AG08395 (cell line): ENCODE measurements at regions not wholly inside any gene's neighbourhood (a gene's known extent, or its start where the extent isn't known, plus 50 kb on each side); places are given as distances from the start of the nearest gene placed in this dataset.
"Not testable (repeated sequence)": the region's sequence is repeated elsewhere in the genome, so short reads cannot be mapped to it uniquely, and the experiment has no call there.

ENCODE experiments used
- DNase-seq: peaks from one replicate; pipeline ENCODE4 v3.0.0; 2012; ENCODE audit warnings: mixed read lengths, low spot score

DNA sequence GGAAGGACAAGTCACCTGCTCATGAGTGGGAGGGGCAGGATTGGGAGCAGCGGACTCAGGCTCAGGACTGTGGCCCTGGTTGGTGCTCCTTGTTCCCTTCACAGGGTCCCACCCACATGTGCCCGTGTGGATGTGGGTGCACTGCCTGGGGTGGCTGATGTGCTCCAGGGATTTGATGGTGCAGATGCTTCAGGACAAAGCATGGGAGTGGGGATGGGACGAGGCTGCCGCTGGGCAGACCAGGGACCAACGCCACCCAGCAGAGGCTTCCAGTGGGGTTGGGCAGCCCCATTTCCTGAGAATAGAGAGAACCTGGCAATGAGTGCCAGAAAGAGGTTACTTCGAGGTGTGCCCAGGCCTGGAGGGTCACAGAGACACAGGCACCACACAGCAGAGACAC lies 65.5 kb upstream of the IGLL5 start:
- DNase-seq = no peak

DNA sequence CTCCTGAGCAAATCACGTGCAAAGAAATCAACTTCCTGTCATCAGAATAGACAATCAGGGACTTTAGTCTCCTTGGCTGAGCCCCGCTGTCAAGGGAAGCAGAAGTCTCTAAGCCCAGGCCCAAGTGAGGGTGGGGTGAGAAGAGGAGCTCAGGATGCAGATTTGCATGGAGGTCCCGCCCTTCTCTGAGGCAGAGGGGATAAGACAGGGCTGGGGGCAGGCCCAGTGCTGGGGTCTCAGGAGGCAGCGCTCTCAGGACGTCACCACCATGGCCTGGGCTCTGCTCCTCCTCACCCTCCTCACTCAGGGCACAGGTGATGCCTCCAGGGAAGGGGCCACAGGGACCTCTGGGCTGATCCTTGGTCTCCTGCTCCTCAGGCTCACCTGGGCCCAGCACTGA lies 65.1 kb upstream of the IGLL5 start:
- not testable (repeated sequence) for DNase-seq

DNA sequence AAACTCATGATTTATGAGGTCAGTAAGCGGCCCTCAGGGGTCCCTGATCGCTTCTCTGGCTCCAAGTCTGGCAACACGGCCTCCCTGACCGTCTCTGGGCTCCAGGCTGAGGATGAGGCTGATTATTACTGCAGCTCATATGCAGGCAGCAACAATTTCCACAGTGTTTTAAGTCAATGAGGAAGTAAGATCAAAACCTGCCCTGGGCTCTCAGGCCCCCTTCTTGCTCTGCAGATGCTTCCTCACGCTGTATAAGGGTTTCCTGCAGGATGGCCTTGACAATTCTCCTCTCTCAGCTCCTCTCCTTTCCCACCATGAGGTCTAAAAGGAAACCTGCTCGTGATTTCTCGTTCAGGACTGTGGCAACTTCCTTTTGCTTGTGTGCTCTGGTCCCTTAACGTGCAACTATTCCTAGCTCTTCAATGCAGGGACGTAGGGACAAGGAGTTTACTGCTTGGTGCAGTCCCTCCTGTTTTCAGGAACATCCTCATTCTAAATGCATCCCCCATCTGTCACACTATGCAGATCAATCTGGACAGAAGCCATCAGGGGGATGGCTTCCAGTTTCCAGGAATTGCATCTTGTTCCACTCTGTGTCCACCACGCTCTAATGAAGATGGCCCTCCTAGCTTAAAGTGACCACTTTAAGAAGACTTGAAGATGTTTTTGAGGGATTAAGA lies 64.3 kb upstream of the IGLL5 start:
- DNase-seq = no peak

DNA sequence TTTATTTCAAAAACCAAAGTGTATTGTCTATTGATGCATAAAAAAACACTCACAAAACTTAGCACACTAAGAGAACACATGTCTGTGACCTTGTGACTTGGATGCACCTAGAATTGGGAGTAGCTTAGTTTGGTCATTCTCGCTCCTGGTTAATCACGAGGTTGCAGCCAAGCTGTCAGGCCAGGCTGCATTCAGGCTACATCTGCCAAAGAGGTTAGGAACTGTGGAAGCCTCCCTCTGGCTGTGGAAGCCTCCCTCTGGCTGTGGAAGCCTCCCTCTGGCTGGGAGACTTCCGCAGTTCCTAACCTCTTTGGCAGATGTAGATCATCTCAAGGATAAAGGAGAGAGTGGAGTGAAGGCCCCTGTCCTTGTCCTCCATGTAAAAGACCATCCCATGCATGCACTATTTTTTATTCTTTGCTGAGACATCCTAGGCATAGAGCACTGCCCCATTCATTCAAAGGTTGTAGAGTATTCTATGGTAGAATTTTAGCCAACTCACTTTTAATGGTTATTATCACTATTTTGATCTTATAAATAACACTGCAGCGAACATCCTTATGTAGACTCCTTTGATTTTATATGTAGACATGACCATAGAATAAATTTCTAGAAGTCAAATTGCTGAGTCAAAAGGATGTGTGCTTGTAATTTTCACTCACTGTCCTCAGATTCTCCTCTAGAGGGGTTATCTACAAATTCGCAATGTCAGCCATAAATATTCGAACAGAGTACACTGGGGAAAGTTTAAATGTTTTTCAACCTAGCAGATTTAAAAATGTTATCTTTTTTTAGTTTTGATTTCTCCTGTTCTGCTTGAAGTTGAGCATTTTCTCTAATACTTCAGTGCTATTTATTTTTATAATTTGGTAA lies 63.0 kb upstream of the IGLL5 start:
- DNase-seq = no peak

DNA sequence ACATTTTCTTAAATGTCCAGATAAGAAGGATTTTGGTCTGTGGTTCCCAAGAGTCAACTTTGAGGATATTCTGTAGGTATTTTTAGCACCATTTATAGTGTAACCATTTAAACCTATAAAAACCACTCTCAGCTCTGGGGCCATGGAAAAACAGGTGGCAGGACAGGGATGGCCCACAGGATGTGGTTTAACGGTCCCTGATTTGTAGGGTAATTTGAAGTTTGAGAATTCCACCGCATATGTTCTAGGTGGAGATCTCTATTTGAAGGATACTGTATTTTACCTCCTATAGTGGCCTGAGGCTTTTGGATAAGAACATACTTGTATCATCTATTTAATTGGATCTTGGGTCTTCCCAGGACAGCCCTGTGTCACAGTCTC lies 62.4 kb upstream of the IGLL5 start:
- no peak for DNase-seq

DNA sequence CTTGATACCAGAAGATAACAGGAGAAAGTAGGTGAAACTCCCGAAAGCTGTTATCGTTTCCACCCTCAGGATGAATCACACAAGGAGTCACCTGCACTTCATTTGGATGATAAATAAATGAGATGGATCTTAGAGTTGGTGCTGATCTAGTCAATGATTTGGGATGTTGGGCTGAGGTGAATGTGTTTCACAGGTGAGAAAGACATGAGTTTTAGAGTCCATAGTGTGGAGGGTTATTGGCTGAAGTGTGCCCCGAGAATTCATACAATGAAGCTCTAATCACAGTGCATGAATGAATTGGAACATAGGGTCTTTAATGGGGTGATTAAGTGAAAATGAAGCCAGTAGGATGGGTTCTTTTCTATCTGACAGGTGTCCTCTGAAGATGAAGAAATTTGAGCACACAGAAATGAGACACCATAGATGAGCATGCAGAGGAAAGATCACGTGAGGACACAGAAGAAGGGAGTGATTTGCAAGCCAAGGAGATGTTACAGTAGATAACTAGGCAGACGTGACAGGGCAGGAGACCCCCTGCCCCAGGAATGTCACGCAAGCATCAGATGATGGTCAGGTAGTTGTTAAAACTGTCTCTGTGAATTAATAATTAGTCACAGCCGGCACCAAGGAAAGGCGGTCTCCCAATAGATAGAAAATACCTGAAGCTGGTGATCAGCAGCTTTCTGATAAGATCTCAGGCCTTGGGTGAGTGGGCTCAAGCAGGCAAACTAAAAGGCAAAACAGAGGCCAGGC lies 60.3 kb upstream of the IGLL5 start:
- no peak for DNase-seq

DNA sequence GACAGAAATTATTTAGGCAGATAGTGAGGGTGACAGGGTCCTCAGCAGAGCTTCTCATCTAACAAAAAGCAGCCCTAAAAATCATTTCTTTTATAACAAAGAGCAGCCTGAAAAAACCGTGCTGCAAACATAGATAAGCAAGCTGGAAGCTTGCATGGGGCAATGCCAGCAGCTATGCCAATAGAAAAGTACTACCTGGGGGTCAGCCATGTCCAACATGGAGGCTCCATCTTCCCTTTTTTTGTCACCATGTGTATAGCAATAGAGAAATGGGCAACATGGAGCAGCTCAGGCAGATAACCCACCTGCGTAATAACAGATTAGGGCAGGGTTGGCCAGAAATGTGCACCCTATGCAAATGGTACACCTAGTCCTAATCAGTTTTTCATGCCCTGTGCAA lies 57.4 kb upstream of the IGLL5 start:
- DNase-seq = no peak

DNA sequence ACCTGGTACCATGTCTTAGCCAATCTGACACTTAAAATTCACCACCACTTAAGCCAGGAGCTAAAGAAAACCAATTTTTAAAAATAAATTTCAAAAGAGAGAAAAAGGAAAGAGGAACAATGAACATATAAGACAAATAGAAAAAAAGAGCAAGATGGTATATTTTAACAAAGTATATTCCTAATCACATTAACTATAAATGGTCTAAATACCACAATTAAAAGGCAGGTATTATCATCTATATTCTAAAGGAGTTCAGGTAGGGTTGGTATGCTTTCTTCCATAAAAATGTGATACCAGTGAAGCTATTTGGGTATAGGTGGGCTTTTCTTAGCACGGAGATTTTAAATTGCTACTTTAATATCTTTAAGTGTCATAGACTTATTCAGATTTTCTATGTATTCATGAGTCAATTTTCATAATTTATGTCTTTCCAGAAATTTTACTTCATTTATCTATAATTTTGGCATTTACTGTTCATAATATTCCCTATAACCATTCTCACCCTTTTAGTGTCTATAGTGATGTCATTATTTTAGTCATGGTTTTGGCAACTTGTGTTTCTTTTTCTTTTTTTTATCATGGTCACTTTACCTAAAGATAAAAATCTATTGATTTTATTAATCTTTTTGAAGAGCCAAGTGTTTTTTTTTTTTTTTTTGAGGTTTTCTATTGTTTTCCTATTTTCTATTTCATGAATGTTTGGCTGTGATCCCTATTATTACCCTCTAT lies 56.5 kb upstream of the IGLL5 start:
- DNase-seq = no peak

DNA sequence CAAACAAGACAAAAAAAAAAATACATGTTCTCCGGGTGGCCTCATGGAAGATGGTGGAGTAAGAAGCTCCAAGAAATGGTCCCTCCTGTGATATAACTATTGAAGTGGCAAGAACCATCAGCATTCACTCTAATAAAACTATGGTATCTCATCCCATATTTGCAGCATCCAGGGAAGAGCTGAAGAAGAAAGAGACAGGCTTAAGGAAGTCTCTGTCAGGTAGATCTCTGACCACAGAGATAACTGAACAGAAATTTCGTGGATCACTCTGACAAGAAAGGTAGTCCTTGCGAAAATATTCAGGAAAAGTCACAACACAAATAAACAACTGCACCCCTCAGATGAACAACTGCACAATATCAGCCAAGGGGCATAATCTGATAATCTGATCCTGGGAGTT lies 54.6 kb upstream of the IGLL5 start:
- no peak for DNase-seq

DNA sequence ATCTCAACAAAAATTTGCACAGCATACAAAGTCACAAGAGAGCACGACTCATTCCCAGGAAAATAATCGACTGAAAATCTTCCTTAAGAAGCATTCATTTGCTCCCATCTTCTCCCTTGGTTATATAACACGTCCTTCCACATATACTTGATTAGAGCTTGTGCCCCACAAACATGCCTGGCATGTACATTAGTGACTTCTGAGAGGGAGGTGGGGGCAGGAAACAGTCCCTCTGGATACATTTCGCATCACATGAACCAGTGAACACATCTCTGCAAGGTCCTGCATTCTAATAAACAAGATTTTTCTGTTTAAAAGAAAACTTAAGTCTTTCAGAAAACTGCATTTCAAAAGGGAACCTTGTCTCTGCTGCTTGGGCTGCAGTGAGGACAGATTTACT lies 54.1 kb upstream of the IGLL5 start:
- DNase-seq = no peak

DNA sequence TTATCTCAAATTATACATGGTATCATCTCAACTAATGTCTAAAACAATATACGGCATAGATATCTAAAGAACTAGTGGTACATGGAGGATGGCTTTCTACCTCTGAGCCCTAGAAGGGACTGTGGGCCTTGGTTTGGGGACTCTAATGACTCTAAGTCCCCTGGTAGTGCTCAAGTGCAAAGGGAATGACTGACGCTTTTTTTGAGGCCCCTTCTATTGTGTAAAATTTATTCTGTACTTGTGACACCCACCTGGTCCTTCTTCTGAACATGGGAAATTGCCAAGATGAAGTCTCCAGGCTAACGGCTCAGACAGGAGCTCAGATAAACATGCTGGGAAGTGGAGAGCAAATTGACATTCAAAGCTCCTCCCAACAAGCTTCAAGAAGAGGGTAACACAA lies 53.4 kb upstream of the IGLL5 start:
- no peak for DNase-seq

DNA sequence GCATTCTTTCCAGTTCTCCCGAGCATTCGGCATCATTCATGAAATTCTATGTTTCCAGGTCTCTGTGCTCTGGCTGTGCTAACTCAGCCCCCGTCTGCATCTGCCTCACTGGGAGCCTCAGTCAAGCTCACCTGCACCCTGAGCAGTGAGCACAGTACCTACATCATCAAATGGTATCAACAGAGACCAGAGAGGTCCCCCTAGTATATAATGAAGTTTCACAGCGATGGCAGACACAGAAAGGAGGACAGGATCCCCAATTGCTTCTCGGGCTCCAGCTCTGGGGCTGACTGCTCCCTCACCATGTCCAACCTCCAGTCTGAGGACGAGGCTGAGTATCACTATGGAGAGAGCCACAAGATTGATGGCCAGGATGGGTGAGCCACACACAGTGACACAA lies 52.8 kb upstream of the IGLL5 start:
- DNase-seq = no peak

DNA sequence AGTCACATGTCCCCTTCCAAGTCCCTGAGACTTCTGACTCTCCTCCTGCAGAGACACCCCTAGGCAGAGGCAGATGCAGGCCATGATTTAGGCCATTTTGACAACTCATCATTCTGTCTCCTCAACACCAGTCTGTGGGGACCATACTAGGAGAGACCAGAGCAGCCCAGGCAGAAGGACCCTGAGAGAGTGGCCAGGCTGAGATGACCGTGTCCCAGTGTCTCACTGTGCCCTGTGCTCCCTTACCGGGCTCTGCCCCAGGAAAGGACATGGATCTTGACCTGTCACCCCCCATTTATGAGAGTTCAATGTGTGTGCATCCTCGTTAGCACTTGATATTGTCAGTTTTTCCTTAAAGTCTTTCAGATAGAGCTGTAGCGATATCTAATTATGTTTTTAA lies 52.4 kb upstream of the IGLL5 start:
- DNase-seq = no peak

DNA sequence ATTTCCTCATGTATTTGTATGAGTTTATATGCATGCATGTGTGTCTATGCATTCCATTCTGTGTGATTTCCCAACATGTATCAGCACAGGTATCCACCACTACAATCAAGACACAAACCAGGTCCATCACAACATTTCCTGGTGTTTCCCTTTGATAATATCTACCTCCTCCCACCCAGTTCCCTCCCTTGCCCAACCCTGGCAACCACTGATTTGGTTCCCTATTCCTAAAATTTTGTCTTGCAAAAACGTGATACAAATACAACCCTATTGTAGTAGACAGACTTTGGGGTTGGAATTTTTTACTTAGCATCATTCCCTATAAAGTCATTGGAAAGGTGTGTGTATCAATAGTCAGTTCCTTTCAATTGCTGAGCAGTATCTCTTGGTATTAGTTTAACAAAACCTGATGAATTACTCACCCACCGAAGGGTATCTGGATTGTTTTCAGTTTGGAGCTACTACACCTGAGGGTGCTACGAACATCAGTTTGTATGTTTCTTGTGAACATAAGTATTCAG lies 51.8 kb upstream of the IGLL5 start:
- no peak for DNase-seq

DNA sequence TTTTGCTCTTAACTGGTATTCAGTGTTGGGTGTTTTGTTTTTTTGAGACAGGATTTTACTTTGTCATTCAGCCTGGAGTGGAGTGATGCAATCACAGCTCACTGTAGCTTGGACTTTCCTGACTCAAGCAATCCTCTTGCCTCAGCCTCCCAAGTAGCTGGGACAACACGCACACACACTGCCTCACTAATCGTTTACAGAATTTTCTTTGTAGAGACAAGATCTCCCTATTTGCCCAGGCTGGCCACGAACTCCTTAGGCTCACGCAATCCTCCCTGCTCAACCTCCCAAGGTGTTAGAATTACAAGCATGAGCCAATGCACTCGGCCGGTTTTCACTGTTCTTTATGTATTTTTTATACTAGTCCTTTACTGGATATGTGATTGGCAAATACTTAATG lies 51.0 kb upstream of the IGLL5 start:
- DNase-seq = no peak
